Endothelial cell of umbilical vein (primary cell): ENCODE measurements at regions not wholly inside any gene's neighbourhood (a gene's known extent, or its start where the extent isn't known, plus 50 kb on each side); places are given as distances from the start of the nearest gene placed in this dataset.

Experiments
- BruUV-seq: library from RNA; stranded (reverse); fragments of 400-500 nt; replicated peaks from 2 replicates; lab custom pipeline; 2021; lab: Mats Ljungman, UMichigan
- CTCF ChIA-PET: fragments of 300-600, 350-600 bp; sonication (Branson Sonifier 250); formaldehyde crosslinking; loops from one replicate; lab custom pipeline; 2021; ENCODE audit warnings: antibody characterized with exemption, inconsistent platforms; lab: Charles Lee
- POLR2A ChIA-PET: fragments of 300-600, 350-600 bp; sonication (Branson Sonifier 250); formaldehyde crosslinking; loops from one replicate; lab custom pipeline; 2021; ENCODE audit warnings: antibody characterized with exemption, inconsistent platforms; lab: Charles Lee
- DNase-seq: peaks from one replicate; pipeline ENCODE4 v3.0.0-alpha.2; 2011; ENCODE audit warnings: low read depth, low spot score
- FAIRE-seq: peaks from 2 replicates; lab custom pipeline; 2011; peaks lifted over from hg19 to GRCh38; lab: Jason Lieb, UNC
- H2AFZ ChIP-seq: 2 replicates; pipeline ENCODE4 v1.6.0; 2012; ENCODE audit warnings: low read depth, low read length, control low read depth, inconsistent platforms
- H3K27ac ChIP-seq: 2 replicates; pipeline ENCODE4 v1.5.1; 2011; ENCODE audit warnings: low read depth, mild to moderate bottlenecking, control low read depth, low read length, moderate library complexity; ENCODE audit not compliant: insufficient read depth
- H3K27me3 ChIP-seq, 2 experiments: 2 replicates each; pipeline versions ENCODE4 v1.6.0 to v1.6.1; 2011; ENCODE audit warnings: low read length in 2 of 2, mixed read lengths in 1 of 2; ENCODE audit not compliant: control insufficient read depth in 2 of 2, insufficient read depth in 2 of 2
- H3K36me3 ChIP-seq, 2 experiments: 2 replicates in 1 of 2; 3 replicates in 1 of 2; pipeline ENCODE4 v1.5.1; 2011; ENCODE audit warnings: low read length in 2 of 2, mild to moderate bottlenecking in 1 of 2, moderate library complexity in 1 of 2; ENCODE audit not compliant: control insufficient read depth in 2 of 2, insufficient read depth in 2 of 2; ENCODE audit errors: extremely low read depth in 1 of 2
- H3K4me1 ChIP-seq: 3 replicates; pipeline ENCODE4 v1.5.1; 2011; ENCODE audit warnings: mild to moderate bottlenecking, low read length; ENCODE audit not compliant: control insufficient read depth, insufficient read depth; ENCODE audit errors: extremely low read depth
- H3K4me2 ChIP-seq: 2 replicates; pipeline ENCODE4 v1.6.1; 2011; ENCODE audit warnings: low read length, control low read depth, mixed read lengths; ENCODE audit not compliant: insufficient read depth
- H3K4me3 ChIP-seq, 3 experiments: fragments of 200-600 bp in 1 of 3; sonication (generic), shearing (Covaris generic) in 1 of 3; replicated peaks in 1 of 3; 2 replicates each; pipeline ENCODE4 v1.5.1; 2011 to 2016; ENCODE audit warnings: control low read depth in 3 of 3, low read length in 3 of 3, mild to moderate bottlenecking in 2 of 3, inconsistent platforms in 1 of 3, low read depth in 1 of 3, moderate library complexity in 1 of 3; ENCODE audit not compliant: insufficient read depth in 1 of 3
- H3K79me2 ChIP-seq: 2 replicates; pipeline ENCODE4 v1.6.0; 2012; ENCODE audit warnings: low read length, inconsistent platforms; ENCODE audit not compliant: control insufficient read depth, insufficient read depth
- H3K9ac ChIP-seq: replicated peaks from 2 replicates; pipeline ENCODE3; 2011; ENCODE audit warnings: low read length, control low read depth; ENCODE audit not compliant: insufficient read depth; ENCODE audit errors: extremely low read depth
- H3K9me1 ChIP-seq: replicated peaks from 3 replicates; pipeline ENCODE4 v1.6.0; 2011; ENCODE audit warnings: mild to moderate bottlenecking, low read length; ENCODE audit not compliant: control insufficient read depth, insufficient read depth; ENCODE audit errors: extremely low read depth
- H3K9me3 ChIP-seq: replicated peaks from 2 replicates; pipeline ENCODE4 v1.5.1; 2012; ENCODE audit warnings: low read length, inconsistent platforms; ENCODE audit not compliant: control insufficient read depth, insufficient read depth
- H4K20me1 ChIP-seq: replicated peaks from 2 replicates; pipeline ENCODE3; 2011; ENCODE audit warnings: mild to moderate bottlenecking, low read length; ENCODE audit not compliant: control insufficient read depth, insufficient read depth; ENCODE audit errors: extremely low read depth
- EZH2 ChIP-seq: IDR thresholded peaks from 2 replicates; pipeline ENCODE4 v1.6.1; 2012; ENCODE audit warnings: borderline replicate concordance, low read depth, mild to moderate bottlenecking, moderate library complexity, low read length, inconsistent platforms; ENCODE audit not compliant: severe bottlenecking
- GATA2 ChIP-seq: IDR thresholded peaks from 2 replicates; pipeline ENCODE4 v1.7.0; 2011; ENCODE audit warnings: low read depth, mild to moderate bottlenecking, moderate library complexity, mixed read lengths, low read length; ENCODE audit not compliant: insufficient read length, insufficient read depth
- JUN ChIP-seq: IDR thresholded peaks from 2 replicates; pipeline ENCODE4 v1.6.1; 2011; ENCODE audit warnings: borderline replicate concordance, low read depth; ENCODE audit not compliant: insufficient read length, insufficient read depth
- MYC ChIP-seq: IDR thresholded peaks from one replicate; pipeline ENCODE4 v1.6.1; 2011; ENCODE audit warnings: mild to moderate bottlenecking, low read depth, low read length
- POLR2AphosphoS5 ChIP-seq: IDR thresholded peaks from 2 replicates; pipeline ENCODE4 v1.6.1; 2012; ENCODE audit warnings: low read depth, mild to moderate bottlenecking, control low read depth, low read length, moderate library complexity; ENCODE audit not compliant: insufficient read depth
- dilution Hi-C: fragments of 300-500 bp; cut with MboI; formaldehyde crosslinking; loops from one replicate; pipeline ENCODE4 v1.15.0; 2019; ENCODE audit warnings: low sequenced_read_pairs; ENCODE audit not compliant: extremely low pct_ligation_motif_present
- intact Hi-C: fragments of 100-400 bp; cut with micrococcal nuclease; formaldehyde crosslinking; loops from one replicate; pipeline ENCODE4 v1.10.0; 2022
- TF ChIP-seq, protein P1 (sequence below): IDR thresholded peaks from 2 replicates; pipeline ENCODE4 v1.6.1; 2011; ENCODE audit not compliant: insufficient read depth, insufficient read length

DNA sequence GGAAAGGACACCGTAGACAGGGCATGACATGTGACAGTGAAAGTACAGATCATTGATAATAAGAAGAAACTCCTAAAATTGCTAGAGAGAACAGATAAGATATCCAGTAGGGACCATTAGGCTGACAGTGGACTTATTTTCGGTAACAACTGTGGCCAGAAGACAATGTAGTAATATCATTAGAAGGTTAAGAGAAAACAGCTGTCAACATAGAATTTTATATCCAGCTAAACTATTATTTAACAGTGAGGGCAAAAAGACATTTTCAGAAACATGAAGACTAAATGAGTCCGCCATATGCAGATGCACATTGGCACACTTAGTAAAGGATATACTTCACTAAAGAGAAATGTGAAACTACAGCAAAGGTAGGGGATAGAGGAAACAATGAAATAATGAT is 95.4 kb upstream of the GUCA2B start:
- Histone ChIP-seq H3K9ac (no peak overlapping the region), H3K79me2 (no peaks in the 10 kb centered on the region), H4K20me1 (no peaks in the 10 kb centered on the region), H3K9me1 (no peaks in the 10 kb centered on the region), H3K27me3 (no peaks in the 10 kb centered on the region), H3K4me1 (no peaks in the 10 kb centered on the region), H2AFZ (no peak overlapping the region), H3K27ac (no peak overlapping the region), H3K4me2 (no peak overlapping the region), H3K9me3 (no peaks in the 10 kb centered on the region), H3K4me3 (no peak overlapping the region), H3K36me3 (no peaks in the 10 kb centered on the region)
- POLR2A ChIA-PET: no interaction called here
- no peak for TF ChIP-seq GATA2
- TF ChIP-seq MYC: no peak
- TF ChIP-seq JUN: no peak
- no peak for TF ChIP-seq EZH2
- BruUV-seq: no TSS peak
- DNase-seq (no peak), FAIRE-seq (no peak)
- CTCF ChIA-PET: no interaction called here
- dilution Hi-C loops (no loop called here), intact Hi-C loops (no loop called here)

DNA sequence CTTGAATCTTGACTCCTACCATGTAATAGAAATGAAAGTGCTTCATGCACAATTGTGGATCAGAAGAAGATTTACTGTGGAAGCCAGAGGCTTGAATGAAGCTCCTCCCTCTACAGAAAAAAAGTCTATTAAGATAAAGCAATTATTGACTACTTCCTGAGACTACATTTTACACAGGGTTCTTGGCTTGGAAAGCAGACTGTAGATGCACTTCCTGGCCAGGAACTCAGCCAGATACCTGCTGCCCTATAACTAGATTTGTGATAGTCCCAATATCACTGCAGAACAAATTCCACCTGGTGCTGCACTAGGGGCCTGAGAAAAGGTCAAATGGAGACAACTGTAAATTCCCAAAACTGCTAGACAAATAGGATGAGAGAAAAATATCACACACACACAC is 96.8 kb upstream of the GUCA2B start:
- no peak overlapping the region for H3K4me2 ChIP-seq
- TF ChIP-seq POLR2AphosphoS5 (no peak), JUN (no peak)
- TF ChIP-seq, protein P1, sequence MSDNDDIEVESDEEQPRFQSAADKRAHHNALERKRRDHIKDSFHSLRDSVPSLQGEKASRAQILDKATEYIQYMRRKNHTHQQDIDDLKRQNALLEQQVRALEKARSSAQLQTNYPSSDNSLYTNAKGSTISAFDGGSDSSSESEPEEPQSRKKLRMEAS: no peak
- POLR2A ChIA-PET: no interaction called here
- no peaks in the 10 kb centered on the region for H3K36me3 ChIP-seq
- H3K9me3 ChIP-seq: no peaks in the 10 kb centered on the region
- no TSS peak for BruUV-seq
- no peaks in the 10 kb centered on the region for H4K20me1 ChIP-seq
- no peak for DNase-seq
- no peak for FAIRE-seq
- H3K9ac ChIP-seq: no peak overlapping the region
- H3K9me1 ChIP-seq: no peaks in the 10 kb centered on the region
- H3K4me1 ChIP-seq: no peaks in the 10 kb centered on the region
- CTCF ChIA-PET: interaction anchor here (1.4 kb wide), 1 partner anchor 10 kb away, joined by 4 read pairs; no protein-coding TSS in a partner anchor
- dilution Hi-C loops (no loop called here), intact Hi-C loops (no loop called here)
- H3K79me2 ChIP-seq: no peaks in the 10 kb centered on the region
- no peak overlapping the region for H2AFZ ChIP-seq
- no peaks in the 10 kb centered on the region for H3K27me3 ChIP-seq
- H3K4me3 ChIP-seq: no peak overlapping the region
- no peak overlapping the region for H3K27ac ChIP-seq
